HG03354 (cell line): ENCODE measurements at regions not wholly inside any gene's neighbourhood (a gene's known extent, or its start where the extent isn't known, plus 50 kb on each side); places are given as distances from the start of the nearest gene placed in this dataset.
"Not testable (repeated sequence)": the region's sequence is repeated elsewhere in the genome, so short reads cannot be mapped to it uniquely, and the experiment has no call there.

Experiments
- ATAC-seq: cut with Tn5 transposase; IDR thresholded peaks from one replicate; pipeline ENCODE4 v1.9.1; 2021; ENCODE audit warnings: mild to moderate bottlenecking; ENCODE audit not compliant: unreplicated experiment, poor library complexity, severe bottlenecking

- not testable (repeated sequence) for ATAC-seq
These were observed 144.1 kb upstream of the ATP2B2 start for GRCh38 chr3:10649463-10649862.

- no peak for ATAC-seq
These were observed 146.1 kb upstream of the ATP2B2 start for GRCh38 chr3:10651506-10651905.

- ATAC-seq: no peak
These were observed 147.9 kb upstream of the ATP2B2 start for GRCh38 chr3:10653241-10653640.

- ATAC-seq: no peak
These were observed 148.7 kb upstream of the ATP2B2 start for GRCh38 chr3:10653866-10654611.

GRCh38 chr3:10655105-10655504, 149.7 kb upstream of the ATP2B2 start:
- no peak for ATAC-seq

- not testable (repeated sequence) for ATAC-seq
These were observed 152.0 kb upstream of the ATP2B2 start for GRCh38 chr3:10657339-10657738.

- ATAC-seq: no peak
These were observed 150.4 kb upstream of the SLC6A11 start for GRCh38 chr3:10665592-10665991.

- ATAC-seq: no peak
These were observed 149.4 kb upstream of the SLC6A11 start for GRCh38 chr3:10666621-10667020.

- ATAC-seq: no peak
These were observed 148.8 kb upstream of the SLC6A11 start for GRCh38 chr3:10667269-10667668.

- ATAC-seq: no peak
These were observed 148.0 kb upstream of the SLC6A11 start for GRCh38 chr3:10667901-10668476.

- ATAC-seq: no peak
These were observed 146.5 kb upstream of the SLC6A11 start for GRCh38 chr3:10669490-10670048.

GRCh38 chr3:10672422-10672821, 143.6 kb upstream of the SLC6A11 start:
- no peak for ATAC-seq

GRCh38 chr3:10674578-10674977, 141.4 kb upstream of the SLC6A11 start:
- ATAC-seq: no peak

- ATAC-seq: no peak
These were observed 139.1 kb upstream of the SLC6A11 start for GRCh38 chr3:10676905-10677304.

- no peak for ATAC-seq
These were observed 137.1 kb upstream of the SLC6A11 start for GRCh38 chr3:10678796-10679376.

- no peak for ATAC-seq
These were observed 135.2 kb upstream of the SLC6A11 start for GRCh38 chr3:10680796-10681195.

- no peak for ATAC-seq
These were observed 133.3 kb upstream of the SLC6A11 start for GRCh38 chr3:10682692-10683091.

GRCh38 chr3:10683106-10683505, 132.9 kb upstream of the SLC6A11 start:
- ATAC-seq: no peak

- no peak for ATAC-seq
These were observed 127.9 kb upstream of the SLC6A11 start for GRCh38 chr3:10688126-10688525.

- ATAC-seq: no peak
These were observed 127.4 kb upstream of the SLC6A11 start for GRCh38 chr3:10688548-10689172.
